ENCODE measurements at regions not wholly inside any gene's neighbourhood (a gene's known extent, or its start where the extent isn't known, plus 50 kb on each side); places are given as distances from the start of the nearest gene placed in this dataset.

DNA sequence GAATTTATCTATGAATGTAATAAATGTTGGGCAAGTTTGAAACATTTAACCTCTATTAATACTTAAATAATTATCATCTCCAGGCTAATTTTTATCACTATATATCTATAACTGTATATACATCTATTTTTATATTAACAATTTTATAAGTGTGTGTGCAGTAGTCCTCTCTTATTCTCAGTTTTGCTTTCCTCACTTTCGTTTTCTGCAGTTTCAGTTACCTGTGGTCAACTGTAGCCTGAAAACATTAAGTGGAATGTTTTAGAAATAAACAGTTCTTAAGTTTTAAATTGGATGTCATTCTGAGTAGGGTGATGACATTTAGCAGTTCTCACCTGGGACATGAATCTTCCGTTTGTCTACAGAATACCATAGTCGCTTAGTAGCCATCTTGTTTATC, 379.4 kb upstream of the MAN1A1 start:
- H2AFZ ChIP-seq (ENCODE audit: low read length) = peak overlapping the region; percentile 75; the same call in 1 of the 2 replicates
- H3K27ac ChIP-seq (ENCODE audit: low read depth, low read length, poor library complexity, severe bottlenecking) = no peak overlapping the region
- ChIA-PET POLR2A (interaction anchor here (0.9 to 1.7 kb wide), 2 partner anchors 10 to 451 kb away, joined by 4 read pairs; no protein-coding TSS in a partner anchor), CTCF (ENCODE audit: unreplicated experiment) (no interaction called here)
- no peaks in the 10 kb centered on the region; the same call in 1 of the 2 replicates for H3K36me3 ChIP-seq (ENCODE audit: insufficient read depth, low read length)
- no peak overlapping the region for H3K4me3 ChIP-seq (ENCODE audit: low read depth, low read length, poor library complexity, severe bottlenecking)
- H3K9me2 ChIP-seq (ENCODE audit: insufficient read depth, low read length) = no peaks in the 10 kb centered on the region
- peak overlapping the region; percentile 25 for H3K4me2 ChIP-seq (ENCODE audit: low read length)
- H3K4me1 ChIP-seq (ENCODE audit: insufficient read depth, low read length, poor library complexity, severe bottlenecking) = peaks cover 11% of the 10 kb centered on the region
- DNase-seq (ENCODE audit: low spot score) = no peak
- no peaks in the 10 kb centered on the region for H3K79me2 ChIP-seq (ENCODE audit: insufficient read depth, low read depth, low read length)
- intact Hi-C loops (cut with micrococcal nuclease; ENCODE audit: unreplicated experiment) = no loop called here
- no TSS peak for BruUV-seq (replicated peaks)
- TF ChIP-seq, protein P1, sequence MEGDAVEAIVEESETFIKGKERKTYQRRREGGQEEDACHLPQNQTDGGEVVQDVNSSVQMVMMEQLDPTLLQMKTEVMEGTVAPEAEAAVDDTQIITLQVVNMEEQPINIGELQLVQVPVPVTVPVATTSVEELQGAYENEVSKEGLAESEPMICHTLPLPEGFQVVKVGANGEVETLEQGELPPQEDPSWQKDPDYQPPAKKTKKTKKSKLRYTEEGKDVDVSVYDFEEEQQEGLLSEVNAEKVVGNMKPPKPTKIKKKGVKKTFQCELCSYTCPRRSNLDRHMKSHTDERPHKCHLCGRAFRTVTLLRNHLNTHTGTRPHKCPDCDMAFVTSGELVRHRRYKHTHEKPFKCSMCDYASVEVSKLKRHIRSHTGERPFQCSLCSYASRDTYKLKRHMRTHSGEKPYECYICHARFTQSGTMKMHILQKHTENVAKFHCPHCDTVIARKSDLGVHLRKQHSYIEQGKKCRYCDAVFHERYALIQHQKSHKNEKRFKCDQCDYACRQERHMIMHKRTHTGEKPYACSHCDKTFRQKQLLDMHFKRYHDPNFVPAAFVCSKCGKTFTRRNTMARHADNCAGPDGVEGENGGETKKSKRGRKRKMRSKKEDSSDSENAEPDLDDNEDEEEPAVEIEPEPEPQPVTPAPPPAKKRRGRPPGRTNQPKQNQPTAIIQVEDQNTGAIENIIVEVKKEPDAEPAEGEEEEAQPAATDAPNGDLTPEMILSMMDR (conservative IDR thresholded peaks at IDR 0.05; ENCODE audit: low read length) = no peak
- no peak for TF ChIP-seq EZH2phosphoT487 (IDR thresholded peaks at IDR 0.05; ENCODE audit: borderline replicate concordance, low read depth, low read length)
- H4K20me1 ChIP-seq (ENCODE audit: insufficient read depth, low read length) = no peaks in the 10 kb centered on the region
- peaks cover 4% of the 10 kb centered on the region; the same call in 1 of the 2 replicates for H3K9me3 ChIP-seq (ENCODE audit: low read length)

DNA sequence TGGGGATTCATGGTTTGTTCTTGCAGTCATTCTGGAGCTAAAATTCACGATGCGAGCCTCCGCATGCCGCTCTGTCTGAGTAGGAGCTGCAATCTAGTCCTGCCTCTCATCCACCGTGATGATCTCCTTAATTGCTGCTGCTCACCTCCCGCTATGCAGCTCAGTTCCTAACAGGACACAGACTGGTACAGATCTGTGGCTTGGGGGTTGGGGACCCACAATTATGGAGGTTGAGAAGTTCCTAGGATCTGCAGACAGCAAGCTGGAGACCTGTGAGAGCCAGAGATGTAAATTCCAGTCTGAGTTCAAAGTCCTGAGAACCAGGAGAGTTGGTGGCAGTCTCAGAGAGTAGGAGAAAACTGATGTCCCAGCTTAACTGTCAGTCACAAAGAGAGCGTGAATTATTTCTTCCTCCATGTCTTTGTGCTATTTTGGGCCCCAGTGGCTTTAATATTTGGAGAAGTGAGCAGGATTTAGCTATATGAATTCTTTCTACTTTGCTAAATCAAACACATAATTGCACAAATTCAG, 378.7 kb upstream of the MAN1A1 start:
- Histone ChIP-seq H3K79me2 (ENCODE audit: insufficient read depth, low read depth, low read length) (no peaks in the 10 kb centered on the region), H3K9me2 (ENCODE audit: insufficient read depth, low read length) (no peaks in the 10 kb centered on the region), H3K27ac (ENCODE audit: low read depth, low read length, poor library complexity, severe bottlenecking) (no peak overlapping the region), H3K9me3 (ENCODE audit: low read length) (peaks cover 4% of the 10 kb centered on the region; the same call in 1 of the 2 replicates), H3K36me3 (ENCODE audit: insufficient read depth, low read length) (no peaks in the 10 kb centered on the region; the same call in 1 of the 2 replicates), H3K4me2 (ENCODE audit: low read length) (no peak overlapping the region), H3K4me1 (ENCODE audit: insufficient read depth, low read length, poor library complexity, severe bottlenecking) (peaks cover 11% of the 10 kb centered on the region), H3K4me3 (ENCODE audit: low read depth, low read length, poor library complexity, severe bottlenecking) (no peak overlapping the region), H2AFZ (ENCODE audit: low read length) (peak overlapping the region; percentile 15; the same call in 1 of the 2 replicates), H4K20me1 (ENCODE audit: insufficient read depth, low read length) (no peaks in the 10 kb centered on the region)
- ChIA-PET CTCF (ENCODE audit: unreplicated experiment) (no interaction called here), POLR2A (interaction anchor here (0.9 to 1.7 kb wide), 2 partner anchors 9 to 450 kb away, joined by 4 read pairs; no protein-coding TSS in a partner anchor)
- TF ChIP-seq EZH2phosphoT487 (IDR thresholded peaks at IDR 0.05; ENCODE audit: borderline replicate concordance, low read depth, low read length) = no peak
- TF ChIP-seq, protein P1 (conservative IDR thresholded peaks at IDR 0.05; ENCODE audit: low read length) = no peak
- BruUV-seq (replicated peaks) = no TSS peak
- intact Hi-C loops (cut with micrococcal nuclease; ENCODE audit: unreplicated experiment) = no loop called here
- no peak for DNase-seq (ENCODE audit: low spot score)
